Skin of body (tissue), 1 donor: ENCODE measurements at regions not wholly inside any gene's neighbourhood (a gene's known extent, or its start where the extent isn't known, plus 50 kb on each side); places are given as distances from the start of the nearest gene placed in this dataset.
"Not testable (repeated sequence)": the region's sequence is repeated elsewhere in the genome, so short reads cannot be mapped to it uniquely, and the experiment has no call there.

ENCODE experiments used
- DNase-seq: peaks from one replicate; lab custom pipeline; 2025; lab: John Stamatoyannopoulos, UW

DNA sequence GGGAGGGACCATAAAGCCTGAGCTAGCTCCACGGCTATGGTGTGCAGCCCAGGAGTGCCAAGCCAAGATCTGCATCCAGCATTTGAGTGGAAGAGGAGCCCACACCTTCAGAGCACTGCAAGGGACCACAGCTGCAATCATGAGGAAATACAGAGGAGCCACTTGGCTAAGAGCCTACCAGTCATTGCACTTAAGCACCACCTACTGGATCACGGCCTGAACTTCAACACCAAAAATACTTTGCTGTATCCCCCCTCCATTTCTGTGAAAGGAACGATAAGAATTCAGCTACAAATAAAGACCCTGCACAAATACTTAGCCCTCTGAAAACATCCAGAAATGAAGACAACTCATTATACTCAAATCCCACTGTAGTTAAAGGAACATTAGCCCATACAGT, 545.3 kb downstream of the TSN start:
- DNase-seq = no peak

- no peak for DNase-seq
Observed at GRCh38 chr2:122307763-122308162, 552.3 kb downstream of the TSN start.

- DNase-seq = no peak
Observed at GRCh38 chr2:122315306-122315705, 559.9 kb downstream of the TSN start.

DNA sequence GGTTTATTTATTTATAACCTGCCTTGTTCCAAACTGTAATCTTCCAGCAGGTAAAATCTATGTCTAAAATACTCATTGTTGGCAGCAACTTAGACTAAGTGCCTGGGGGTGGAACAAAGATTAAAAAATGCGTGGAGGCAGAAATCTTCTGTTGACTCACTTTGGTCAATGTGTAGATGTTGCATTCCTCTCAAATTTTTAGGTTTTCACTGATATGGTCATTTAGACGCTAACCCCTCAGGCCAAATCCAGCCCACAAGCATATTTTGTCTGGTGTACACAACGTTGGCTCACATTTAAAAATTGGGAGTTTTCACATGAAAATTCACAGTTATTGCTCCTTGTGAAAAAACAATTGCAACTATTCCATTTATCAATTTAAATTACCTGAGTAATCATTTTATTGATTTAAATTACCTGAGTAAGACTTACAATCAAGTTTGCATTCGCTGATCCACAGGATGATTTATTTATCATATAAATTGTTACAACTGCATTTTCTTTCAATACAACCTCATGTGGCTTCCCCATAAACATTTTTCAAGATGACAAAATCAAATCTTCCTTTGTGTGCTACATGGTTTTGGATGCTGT, 564.2 kb downstream of the TSN start:
- no peak for DNase-seq

DNA sequence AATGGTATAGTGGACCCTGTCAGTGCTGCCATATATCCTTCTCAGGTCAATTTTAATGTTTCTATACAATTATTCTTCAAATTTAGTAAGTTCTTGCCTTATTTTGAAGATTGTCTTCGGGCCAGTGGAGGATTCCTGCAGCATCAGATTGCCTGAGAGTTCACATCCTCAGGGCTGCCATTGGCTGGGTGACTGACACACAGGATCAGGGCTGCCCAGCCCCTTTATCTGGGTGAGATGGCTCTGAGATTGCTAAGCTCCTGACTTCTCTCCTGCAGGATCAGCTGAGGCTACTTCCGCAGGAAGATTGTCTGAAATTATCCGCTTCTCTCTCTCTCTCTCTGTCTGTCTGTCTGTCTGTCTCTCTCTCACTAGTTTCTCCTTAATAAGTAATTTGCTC, 567.4 kb downstream of the TSN start:
- no peak for DNase-seq

DNA sequence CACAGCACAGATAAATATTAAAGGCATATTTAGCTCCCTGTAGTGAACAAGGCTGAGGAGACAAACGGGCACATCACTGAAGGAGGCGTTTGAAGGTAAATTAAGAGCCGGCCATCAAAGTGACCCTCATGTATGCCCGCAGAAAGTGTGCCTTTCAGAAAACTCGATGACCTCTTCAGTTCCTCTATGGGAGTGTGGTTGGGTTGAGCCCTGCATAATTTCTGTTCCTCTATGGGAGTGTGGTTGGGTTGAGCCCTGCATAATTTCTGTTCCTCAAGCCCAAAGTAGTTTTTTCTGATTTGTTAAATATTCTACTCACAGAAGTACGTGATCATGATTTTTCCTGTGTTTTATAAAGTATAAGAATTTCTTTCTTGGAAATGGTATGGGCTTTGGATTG, 568.5 kb downstream of the TSN start:
- no peak for DNase-seq

DNA sequence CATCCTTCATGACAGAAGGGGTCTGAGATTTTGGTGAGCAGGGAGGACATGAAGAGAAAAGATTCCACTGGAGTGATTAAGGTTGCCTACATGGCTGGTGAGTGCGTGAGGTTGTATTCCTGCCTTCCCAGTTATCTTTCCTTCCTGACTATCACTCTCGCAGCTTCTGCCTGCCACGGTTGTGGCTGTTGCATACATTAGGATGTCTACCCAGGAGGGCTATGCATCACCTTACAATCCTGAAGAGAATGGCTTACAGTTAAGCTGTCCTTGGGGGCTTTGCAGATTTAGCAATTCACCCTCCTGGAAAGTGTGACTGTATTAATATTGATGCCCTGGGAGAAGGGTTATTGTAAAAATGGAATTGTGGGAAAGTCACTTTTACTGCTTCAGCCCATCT, 571.0 kb downstream of the TSN start:
- no peak for DNase-seq

- DNase-seq = no peak
Observed at GRCh38 chr2:122328816-122329215, 573.4 kb downstream of the TSN start.

- peak; percentile 5 for DNase-seq
Observed at GRCh38 chr2:122329278-122329677, 573.8 kb downstream of the TSN start.

DNA sequence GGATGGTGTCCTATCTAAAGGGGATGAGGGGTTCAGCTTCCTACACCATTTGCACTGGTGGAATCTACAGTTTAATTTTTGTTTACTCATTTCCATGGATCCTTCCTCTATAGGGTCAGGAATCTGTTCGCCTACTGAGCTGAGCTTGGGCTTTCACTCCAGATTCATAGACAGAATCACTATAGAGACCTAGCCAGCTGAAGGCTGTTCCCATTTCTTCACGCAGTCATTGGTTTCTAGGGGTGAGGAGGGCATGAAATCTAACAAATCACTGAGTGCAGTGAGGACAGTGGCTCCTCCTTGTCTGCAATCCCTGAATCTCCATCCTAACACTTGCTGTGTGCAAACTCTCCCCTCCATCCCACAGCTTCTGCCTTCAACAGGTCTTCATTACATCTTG, 578.5 kb downstream of the TSN start:
- DNase-seq = no peak

DNA sequence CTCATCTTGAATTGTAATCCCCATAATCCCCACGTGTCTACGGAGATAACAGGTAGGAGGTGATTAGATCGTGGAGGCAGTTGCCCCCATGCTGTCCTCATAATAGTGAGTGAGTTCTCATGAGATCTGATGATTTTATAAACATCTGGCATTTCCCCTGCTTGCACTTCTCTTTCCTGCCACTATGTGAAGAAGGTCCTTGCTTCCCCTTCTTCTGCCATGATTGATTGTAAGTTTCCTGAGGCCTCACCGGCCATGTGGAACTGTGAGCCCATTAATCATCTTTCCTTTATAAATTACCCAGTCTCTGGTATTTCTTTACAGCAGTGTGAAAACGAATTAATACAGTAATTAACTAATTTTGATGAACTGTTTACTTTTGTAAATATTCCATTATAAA, 582.5 kb downstream of the TSN start:
- DNase-seq = no peak

GRCh38 chr2:122340246-122340645, 584.8 kb downstream of the TSN start:
- no peak for DNase-seq

DNA sequence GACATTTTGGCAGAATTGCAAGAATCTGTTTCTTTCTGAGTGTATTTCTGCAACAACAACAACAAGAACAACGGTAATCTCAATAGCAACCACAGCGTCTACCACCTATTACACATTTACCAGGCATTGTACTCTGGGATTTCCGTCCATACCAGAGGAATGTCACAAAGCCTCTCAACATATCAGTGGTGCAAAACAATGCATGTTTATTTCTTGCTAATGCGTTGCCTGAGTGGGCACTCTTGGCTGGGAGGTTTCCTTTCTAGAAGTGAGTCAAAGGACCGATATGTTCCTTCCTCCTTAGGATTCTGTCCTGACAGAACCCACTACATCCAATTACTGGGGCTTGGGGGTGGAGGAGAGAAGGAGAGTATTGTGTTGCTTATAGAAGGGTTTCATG, 585.6 kb downstream of the TSN start:
- no peak for DNase-seq

GRCh38 chr2:122352151-122352550, 596.7 kb downstream of the TSN start:
- not testable (repeated sequence) for DNase-seq

- no peak for DNase-seq
Observed at GRCh38 chr2:122357998-122358397, 602.5 kb downstream of the TSN start.

DNA sequence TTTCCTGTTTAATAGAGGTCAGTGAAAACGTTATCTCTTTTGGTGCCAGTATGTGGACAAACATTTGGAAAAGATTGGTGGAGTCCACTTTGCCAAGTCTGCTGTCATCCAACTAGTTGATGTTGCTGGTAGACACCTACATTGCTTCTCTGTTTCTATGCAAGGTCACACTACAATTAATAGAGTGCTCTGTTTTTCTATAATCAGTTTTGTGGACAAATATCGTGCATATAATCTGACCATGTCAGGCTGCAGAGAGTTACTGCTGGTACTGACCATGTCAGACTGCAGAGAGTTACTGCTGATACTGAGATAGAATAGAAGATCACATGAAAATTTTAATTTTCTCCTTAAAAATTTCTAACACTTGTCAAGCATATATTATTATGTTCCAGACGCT, 603.3 kb downstream of the TSN start:
- no peak for DNase-seq

DNA sequence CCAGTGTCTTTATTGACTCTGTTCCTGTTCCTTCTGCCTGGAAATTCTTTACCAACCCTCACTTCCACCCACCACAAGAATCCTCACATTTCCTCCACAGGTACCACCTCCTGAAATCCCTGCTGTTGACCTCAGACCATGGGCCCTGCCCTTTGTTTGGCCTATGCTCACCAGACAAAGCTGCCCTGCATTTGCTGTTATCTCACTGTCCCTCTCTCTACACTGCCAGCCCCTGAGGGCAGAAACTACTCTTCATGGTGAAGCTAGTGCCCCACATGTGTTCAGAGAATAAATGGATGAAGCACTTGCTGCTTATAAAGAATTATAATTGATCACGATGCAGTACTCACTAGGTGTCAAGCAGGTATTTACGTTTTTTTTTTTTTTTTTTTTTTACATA, 608.4 kb downstream of the TSN start:
- DNase-seq = no peak

DNA sequence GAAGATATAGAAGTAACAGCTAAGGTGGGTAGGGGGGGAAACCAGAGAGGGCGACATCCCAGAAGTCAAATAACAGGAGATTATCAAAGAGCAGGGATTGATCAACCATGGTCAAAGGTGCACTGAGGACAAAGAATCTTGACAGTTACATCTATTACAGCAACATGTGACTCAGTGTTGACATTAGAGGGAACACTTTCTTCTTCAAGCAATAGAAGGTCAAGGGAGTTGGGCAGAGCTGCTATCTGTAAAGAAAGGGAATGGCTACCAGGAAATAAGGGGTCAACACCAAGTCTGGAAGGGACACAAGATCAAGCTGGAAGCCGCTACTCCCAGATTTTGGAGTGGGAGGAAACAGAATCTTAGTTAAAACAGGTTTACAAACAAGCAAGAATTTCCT, 611.0 kb downstream of the TSN start:
- DNase-seq = no peak

DNA sequence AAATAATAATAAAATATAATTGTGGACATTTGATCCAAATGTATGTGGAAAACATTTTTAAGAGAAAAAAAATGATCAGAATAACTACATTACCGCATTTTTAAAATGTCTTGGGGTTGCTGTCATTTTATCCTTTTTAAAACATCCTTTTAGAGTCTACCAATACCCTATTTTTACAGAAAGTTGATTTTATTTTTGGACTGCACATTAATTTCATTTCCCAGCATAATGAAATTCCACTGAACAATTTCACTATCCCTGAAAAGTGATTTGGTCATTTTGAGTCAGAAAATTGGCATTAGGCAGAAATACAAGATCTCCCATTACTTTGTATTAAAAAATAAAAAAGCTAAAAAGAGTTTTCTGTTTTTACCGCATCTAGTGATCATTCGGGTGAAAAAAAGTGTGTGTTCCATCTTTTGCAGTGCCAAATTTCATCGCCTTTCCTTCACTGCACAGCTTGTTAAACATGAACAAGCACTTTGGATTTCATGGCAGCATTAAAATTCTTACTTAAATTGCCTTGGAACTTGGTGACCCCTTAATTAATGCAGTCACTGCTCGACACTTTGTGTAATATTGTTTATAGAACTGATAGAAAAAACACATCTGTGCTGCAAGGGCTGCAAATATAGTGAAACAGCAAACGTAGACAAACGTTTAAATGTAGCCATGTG, 611.7 kb downstream of the TSN start:
- no peak for DNase-seq

- DNase-seq = no peak
Observed at GRCh38 chr2:122367646-122368010, 612.2 kb downstream of the TSN start.

DNA sequence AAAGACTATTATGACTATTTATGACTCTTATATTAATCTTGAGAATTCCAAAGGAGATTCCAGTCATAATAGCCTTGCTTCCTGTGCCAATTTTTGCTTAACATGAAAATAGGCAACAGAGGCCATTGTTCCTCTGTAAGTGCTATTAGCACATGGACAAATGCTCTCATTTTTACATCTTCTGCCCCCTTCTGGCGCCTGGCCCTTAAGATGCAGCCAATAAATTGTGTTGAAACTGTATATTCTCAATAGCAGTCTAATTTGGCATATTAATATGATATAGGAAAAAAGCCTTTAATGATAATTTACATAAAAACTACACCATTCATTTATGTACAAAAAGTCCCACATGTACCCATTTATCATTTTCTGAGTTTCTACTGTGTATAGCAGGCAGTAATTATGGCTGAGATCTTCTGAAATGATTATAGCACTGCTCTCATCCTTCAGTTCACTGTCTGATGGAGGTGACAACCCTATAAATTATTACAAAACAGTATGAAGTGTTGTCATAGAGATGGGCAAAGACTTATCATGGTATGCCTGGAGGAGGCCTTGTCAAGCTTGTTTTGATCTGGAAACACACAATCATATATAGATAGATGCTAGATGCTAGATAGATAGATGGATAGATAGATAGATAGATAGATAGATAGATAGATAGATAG, 613.3 kb downstream of the TSN start:
- no peak for DNase-seq

DNA sequence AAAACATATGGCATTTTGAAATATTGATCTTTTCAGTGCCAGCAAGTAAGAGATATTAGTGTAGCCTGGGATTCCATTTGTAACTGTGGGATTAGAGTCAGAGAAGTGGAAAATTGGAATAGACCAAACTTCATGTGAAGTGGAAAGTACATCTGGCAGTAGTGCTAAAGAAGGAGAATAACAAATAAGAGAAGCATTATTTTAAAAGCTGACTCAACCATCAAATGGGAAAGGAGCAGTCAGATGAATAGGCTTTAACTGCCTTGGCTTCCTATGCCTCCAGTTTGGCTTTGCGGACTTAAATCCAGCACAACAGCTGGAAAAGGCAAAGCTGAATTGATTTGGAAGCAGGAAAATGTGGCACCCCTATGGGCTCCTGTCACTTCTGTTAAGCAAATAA, 623.1 kb downstream of the TSN start:
- no peak for DNase-seq

DNA sequence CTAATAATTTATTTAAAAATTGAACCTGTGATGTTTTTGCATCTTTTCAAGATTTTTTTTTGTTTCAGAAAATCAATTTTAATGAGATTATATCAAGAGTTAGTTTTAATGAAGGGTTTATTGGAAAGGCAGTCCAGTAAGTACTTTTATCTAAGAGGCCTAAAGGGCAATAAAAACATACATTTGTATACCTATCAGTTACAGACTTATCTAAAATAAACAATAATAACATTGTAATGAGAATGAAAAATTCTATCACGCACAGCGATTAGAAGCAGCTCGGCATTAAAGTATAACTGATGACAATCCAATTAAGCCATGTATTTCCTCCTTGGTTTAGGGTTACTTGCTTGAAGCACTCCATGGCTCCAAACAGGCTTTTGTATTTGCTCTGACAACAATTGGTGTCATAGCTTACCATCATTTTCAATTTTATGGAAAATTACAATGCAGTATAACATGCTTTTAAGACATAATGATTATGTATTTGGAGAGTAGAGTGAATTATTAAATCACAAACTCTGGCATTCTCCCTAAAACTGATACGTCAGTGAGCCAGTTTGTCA, 629.4 kb downstream of the TSN start:
- DNase-seq = no peak
